SH-SY5Y (cell line): ENCODE measurements at regions not wholly inside any gene's neighbourhood (a gene's known extent, or its start where the extent isn't known, plus 50 kb on each side); places are given as distances from the start of the nearest gene placed in this dataset.

Experiments used
- GATA2 ChIP-seq: IDR thresholded peaks from 2 replicates; pipeline ENCODE4 v1.6.1; 2011; ENCODE audit warnings: mild to moderate bottlenecking, low read depth, low read length
- GATA3 ChIP-seq: IDR thresholded peaks from 2 replicates; pipeline ENCODE4 v1.6.1; 2011; ENCODE audit warnings: low read depth, mild to moderate bottlenecking, low read length, moderate library complexity

GRCh38 chr5:163821142-163821541, 315.7 kb downstream of the MAT2B start:
- TF ChIP-seq GATA2 (no peak), GATA3 (no peak)
